LNCaP clone FGC (cell line): ENCODE measurements at regions not wholly inside any gene's neighbourhood (a gene's known extent, or its start where the extent isn't known, plus 50 kb on each side); places are given as distances from the start of the nearest gene placed in this dataset.
"Not testable (repeated sequence)": the region's sequence is repeated elsewhere in the genome, so short reads cannot be mapped to it uniquely, and the experiment has no call there.

Experiments
- DNase-seq: peaks from one replicate; pipeline ENCODE4 v3.0.0-alpha.2; 2011; ENCODE audit warnings: low read depth
- H3K4me3 ChIP-seq: 2 replicates; pipeline ENCODE4 v1.5.1; 2011; ENCODE audit warnings: mild to moderate bottlenecking, low read depth, low read length, control low read depth

- DNase-seq, H3K4me3 ChIP-seq: not testable (repeated sequence)
These were observed 948.6 kb upstream of the TPTE start for GRCh38 chr21:9572782-9573181.

- H3K4me3 ChIP-seq, DNase-seq: not testable (repeated sequence)
These were observed 947.9 kb upstream of the TPTE start for GRCh38 chr21:9573528-9573927.

DNA sequence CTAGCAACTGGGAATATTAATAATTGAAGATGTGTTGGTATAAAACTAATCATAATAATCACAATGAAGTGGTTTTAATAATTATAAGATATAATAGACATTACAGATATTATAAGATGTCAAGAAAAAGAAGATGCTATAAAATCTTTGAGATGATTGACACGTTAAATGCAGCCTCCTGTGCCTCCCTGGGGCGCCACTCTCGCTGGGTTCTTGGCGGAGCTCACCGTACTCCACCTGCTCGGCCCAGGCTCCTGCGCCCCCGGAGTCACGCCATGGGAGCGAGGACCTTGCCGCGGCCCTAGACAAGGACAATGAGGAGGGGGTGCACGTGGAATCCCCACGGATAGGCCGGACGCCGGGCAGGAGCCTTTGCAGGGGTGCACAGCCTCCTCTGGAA is 942.1 kb upstream of the TPTE start:
- H3K4me3 ChIP-seq, DNase-seq: not testable (repeated sequence)

DNA sequence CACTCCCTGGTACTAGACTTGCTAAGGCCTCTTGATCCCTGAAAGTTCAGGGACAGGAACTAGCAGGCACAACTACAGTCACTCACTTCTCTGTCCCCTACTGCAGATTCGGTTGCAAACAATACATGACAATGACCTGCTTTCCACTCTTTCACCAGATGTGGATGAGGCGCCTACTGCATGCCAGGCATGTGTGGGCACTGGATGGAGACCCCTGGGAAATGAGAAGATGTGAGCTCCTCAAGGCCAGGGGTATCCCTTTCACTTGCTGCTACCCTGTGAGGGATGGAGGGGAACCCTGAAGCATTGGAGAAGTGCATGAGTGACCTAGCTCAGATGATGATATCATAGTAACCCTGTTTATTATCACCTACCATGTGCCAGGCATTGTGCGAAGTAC is 933.4 kb upstream of the TPTE start:
- not testable (repeated sequence) for DNase-seq, H3K4me3 ChIP-seq

DNA sequence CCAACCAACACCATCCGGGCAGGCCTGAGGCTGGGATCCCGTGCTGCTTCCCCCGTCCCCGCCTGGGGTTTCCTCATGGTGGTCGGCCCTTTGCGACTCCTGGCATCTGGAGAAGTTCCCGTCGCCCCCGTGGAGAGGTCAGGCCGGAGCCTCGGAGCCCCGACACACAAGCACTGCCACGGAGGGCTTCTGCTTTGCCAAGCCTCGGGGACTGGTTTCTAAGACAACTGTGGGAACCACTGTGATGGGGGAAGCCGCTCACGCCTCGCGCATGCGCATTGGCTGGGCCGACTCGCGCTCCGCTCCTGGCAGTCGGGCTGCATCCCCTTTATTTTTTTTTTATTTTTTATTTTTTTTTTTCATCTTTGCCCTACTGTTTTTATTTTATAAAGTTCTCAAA is 928.8 kb upstream of the TPTE start:
- H3K4me3 ChIP-seq, DNase-seq: not testable (repeated sequence)

DNA sequence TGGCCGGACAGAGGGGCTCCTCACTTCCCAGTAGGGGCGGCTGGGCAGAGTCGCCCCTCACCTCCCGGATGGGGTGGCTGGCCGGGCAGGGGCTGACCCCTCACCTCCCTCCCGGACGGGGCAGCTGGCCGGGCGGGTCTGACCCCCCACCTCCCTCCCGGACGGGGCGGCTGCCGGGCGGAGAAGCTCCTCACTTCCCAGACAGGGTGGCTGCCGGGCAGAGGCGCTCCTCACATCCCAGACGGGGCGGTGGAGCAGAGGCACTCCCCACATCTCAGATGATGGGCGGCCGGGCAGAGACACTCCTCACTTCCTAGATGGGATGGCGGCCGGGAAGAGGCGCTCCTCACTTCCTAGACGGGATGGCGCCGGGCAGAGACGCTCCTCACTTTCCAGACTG is 927.7 kb upstream of the TPTE start:
- H3K4me3 ChIP-seq, DNase-seq: not testable (repeated sequence)

DNA sequence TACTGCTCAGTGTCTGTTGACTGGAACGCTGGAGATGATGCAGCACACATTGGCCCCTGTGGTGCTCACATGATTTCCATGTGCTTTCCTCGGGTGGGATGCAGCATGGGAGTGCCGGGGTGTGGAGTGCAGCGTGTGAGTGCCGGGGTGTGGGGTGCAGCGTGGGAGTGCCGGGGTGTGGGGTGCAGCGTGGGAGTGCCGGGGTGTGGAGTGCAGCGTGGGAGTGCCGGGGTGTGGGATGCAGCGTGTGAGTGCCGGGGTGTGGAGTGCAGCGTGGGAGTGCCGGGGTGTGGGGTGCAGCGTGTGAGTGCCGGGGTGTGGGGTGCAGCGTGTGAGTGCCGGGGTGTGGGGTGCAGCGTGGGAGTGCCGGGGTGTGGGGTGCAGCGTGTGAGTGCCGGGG is 907.4 kb upstream of the TPTE start:
- not testable (repeated sequence) for H3K4me3 ChIP-seq, DNase-seq

DNA sequence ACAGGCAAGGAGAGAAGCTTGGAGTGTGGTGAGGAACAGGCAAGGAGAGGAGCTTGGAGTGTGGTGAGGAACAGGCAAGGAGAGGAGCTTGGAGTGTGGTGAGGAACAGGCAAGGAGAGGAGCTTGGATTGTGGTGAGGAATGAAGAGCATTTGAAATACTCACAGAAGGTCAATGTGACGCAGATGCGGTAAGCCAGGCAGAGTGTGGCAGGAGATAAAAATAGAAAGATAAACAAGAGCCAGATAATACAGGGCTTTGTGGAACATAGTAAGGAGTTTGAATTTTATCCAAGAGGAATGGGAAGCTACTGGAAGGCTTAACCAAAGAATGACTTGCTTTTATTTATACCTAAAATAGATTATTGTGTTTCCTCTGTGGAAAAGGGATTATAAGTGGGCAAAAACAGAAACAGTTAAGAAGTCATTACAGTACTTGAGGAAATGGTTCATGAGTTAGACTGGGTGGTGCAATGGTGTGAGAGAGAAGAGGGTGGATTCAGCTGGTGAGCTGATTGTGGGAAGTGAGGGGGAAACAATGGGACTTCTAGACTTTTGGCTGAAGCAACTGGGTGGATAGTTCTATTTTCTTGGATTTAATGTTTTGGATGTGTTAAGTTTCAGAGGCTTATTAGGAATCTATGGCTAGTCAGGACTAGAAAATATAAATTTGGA is 900.1 kb upstream of the TPTE start:
- H3K4me3 ChIP-seq, DNase-seq: not testable (repeated sequence)

GRCh38 chr21:9628051-9628450 is 893.3 kb upstream of the TPTE start:
- H3K4me3 ChIP-seq, result not testable (repeated sequence)

GRCh38 chr21:9647409-9647808 is 874.0 kb upstream of the TPTE start:
- H3K4me3 ChIP-seq, DNase-seq: not testable (repeated sequence)

More at GRCh38 chr21:9628051-9628450, 893.3 kb upstream of the TPTE start:
- DNase-seq, result not testable (repeated sequence)

DNA sequence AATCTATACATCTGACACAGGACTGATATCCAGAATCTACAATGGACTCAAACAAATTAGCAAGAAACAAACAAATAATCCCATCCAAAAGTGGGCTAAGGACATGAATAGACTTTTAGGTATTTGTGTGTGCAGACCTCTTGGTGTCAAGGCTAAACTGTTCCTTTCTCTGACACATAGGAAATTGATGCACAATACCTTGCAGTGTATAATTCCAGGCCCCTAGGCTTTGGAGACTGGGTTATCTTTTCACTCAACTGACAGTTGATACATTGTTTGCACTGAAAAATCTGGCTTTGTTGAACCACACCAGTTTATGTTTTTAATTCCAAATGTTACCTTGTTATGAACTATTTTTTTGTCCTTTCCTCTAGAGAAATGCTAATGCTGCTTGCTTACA is 873.1 kb upstream of the TPTE start:
- DNase-seq, H3K4me3 ChIP-seq: not testable (repeated sequence)

DNA sequence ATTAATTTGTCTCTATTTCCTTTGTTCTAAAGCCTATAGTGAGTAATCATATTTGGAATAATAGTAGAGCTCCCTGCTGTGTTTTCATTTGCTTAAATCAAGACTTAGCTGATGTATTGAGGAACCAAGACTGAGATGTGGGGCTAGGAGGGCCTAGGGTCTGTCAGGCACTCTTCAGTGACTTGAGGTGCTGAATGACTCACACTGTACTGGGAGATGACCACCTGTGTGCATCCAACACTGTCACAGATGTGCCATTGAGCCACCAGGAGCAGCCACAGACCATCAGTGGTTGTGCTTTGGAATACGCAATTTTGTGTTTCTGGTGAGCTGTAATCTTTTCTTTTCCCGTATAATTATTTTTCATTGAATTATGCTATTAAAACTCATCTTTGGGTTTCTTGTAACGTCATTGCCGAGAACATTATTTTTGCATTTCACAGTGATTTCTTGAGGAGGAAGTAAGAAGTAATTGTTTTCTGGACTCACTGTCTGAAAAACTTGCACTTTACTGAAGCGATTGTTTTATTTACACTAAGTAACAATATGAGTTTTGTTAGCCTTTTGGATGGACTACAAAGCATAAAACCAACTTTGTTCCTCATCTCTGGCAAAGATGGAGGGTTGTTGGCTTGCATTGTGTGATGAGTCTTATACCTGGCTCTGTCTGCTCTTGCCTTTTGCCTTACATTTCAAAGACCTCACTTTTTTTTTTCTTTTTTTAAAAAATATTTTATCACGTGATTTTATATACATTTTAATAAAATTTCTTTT is 872.2 kb upstream of the TPTE start:
- not testable (repeated sequence) for DNase-seq, H3K4me3 ChIP-seq

DNA sequence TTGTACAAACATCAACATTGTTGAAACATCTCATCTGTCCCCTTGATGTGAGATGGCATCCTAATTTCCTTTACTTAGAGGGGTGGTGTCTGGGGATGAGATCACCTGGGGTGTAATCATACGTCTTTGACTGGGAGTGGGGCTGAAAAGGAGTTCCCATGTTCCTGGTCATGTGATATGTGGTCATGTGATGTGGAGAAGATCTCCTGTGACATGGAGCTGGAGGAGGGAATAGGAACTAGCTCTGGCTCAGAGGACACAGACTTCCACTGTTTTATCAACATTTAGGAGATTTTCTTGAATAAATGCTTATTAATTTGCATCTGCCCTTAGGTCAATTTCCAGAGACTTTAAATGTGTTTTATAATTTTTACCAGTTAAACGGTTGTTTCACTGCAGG is 868.6 kb upstream of the TPTE start:
- not testable (repeated sequence) for H3K4me3 ChIP-seq, DNase-seq

DNA sequence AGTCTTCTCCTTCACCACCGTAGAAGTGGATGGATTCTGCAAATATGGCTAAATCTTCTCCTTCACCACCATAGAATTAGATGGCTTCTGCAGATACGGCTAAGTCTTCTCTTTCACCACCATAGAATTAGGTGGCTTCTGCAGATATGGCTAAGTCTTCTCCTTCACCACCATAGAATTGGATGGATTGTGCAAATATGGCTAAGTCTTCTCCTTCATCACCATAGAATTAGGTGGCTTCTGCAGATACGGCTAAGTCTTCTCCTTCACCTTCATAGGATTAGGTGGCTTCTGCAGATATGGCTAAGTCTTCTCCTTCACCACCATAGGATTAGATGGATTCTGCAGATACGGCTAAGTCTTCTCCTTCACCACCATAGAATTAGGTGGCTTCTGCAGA is 866.2 kb upstream of the TPTE start:
- H3K4me3 ChIP-seq, DNase-seq: not testable (repeated sequence)

DNA sequence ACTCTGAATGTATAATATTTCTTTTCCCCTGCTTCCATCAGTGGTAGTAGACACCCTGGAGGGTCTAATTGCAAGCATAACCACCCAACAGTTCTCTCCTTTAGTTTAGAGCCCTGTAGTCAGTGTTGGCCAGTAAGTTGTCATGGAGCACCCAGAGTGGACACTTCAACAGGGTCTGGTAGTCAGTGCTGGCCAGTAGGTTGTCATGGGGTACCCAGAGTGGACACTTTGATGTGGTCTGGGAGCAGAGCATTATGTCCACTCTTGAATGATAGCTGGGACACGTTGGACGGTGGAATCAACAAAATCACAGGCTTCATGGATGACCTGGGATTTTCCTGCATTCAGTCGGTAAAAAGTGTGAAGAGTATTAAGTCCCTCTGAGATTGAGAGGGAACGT is 864.9 kb upstream of the TPTE start:
- DNase-seq, H3K4me3 ChIP-seq: not testable (repeated sequence)

DNA sequence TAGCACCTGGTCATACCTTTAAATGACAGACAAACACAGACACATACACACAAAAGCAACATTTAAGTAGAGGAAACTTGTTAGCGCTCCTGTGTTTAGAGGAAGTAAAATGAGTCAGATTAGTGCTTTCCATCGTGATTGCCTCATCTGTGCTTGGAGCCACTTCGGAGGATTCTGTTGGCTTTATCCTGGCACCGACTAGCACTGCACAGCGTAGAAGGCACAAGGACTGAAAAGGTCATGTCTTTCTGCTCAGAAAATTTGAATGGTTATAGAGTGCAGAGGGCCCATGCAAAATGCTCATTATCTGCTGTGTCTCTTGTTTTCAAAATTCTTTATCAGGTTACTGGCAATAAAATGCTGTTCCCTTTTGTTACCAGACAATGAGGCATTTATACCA is 863.6 kb upstream of the TPTE start:
- not testable (repeated sequence) for H3K4me3 ChIP-seq, DNase-seq

DNA sequence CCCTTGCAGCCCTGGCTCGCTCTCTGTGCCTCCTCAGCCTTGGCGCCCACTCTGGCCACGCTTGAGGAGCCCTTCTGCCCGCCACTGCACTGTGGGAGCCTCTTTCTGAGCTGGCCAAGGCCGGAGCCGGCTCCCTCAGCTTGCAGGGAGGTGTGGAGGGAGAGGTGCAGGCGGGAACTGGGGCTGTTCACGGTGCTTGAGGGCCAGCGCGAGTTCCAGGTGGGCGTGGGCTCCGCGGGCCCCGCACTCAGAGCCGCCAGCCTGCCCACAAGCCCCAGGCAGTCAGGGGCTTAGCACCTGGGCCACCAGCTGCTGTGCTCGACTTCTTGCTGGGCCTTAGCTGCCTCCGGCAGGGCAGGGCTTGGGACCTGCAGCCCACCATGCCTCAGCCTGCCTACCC is 861.5 kb upstream of the TPTE start:
- DNase-seq, H3K4me3 ChIP-seq: not testable (repeated sequence)

- not testable (repeated sequence) for DNase-seq, H3K4me3 ChIP-seq
These were observed 857.3 kb upstream of the TPTE start for GRCh38 chr21:9663914-9664729.

DNA sequence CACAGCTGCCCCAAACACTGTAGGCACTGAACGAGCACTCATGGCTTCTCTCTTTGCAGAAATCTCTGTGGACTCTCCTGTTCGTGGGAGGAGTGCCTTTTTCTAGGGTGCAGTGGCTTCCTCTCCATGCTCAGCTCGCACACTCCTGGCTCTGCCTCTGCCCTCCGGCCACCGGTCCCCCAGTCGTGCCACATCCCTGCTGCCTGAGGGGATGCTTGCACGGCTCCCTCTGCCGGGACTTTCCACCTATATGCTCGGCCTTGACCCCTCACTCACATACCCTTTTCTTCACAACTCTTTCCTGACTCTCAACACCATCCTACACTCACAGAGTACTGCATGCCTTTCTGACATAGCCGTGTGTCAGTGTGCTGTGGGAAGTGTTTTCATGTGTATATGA is 845.6 kb upstream of the TPTE start:
- H3K4me3 ChIP-seq, DNase-seq: not testable (repeated sequence)

DNA sequence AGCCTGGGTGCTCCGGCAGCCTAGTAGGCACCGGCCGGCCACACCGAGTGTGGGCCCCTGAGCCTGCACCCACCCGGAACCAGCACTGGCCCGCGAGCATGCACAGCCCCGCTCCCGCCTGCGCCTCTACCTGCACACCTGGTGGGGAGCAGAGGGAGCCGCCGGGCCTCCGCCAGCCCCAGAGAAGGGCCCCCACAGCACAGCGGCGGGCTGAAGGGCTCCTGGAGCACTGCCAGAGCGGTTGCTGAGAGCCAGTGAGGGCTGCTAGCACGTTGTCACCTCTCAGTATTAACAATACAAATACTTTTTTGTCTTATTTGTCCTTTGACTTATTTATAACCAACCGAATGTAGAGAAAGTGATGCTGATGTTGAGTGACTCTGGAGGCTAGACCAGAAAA is 842.4 kb upstream of the TPTE start:
- H3K4me3 ChIP-seq, DNase-seq: not testable (repeated sequence)
